NB4 (cell line): ENCODE measurements at regions not wholly inside any gene's neighbourhood (a gene's known extent, or its start where the extent isn't known, plus 50 kb on each side); places are given as distances from the start of the nearest gene placed in this dataset.

ENCODE experiments used
- POLR2A ChIP-seq: IDR thresholded peaks from 2 replicates; pipeline ENCODE4 v1.6.1; 2011; ENCODE audit warnings: mild to moderate bottlenecking; ENCODE audit not compliant: insufficient read length; ENCODE audit errors: extremely low read depth
- TF ChIP-seq, protein P1 (sequence below): IDR thresholded peaks from one replicate; pipeline ENCODE4 v1.5.1; 2012; ENCODE audit warnings: low read depth, low read length

DNA sequence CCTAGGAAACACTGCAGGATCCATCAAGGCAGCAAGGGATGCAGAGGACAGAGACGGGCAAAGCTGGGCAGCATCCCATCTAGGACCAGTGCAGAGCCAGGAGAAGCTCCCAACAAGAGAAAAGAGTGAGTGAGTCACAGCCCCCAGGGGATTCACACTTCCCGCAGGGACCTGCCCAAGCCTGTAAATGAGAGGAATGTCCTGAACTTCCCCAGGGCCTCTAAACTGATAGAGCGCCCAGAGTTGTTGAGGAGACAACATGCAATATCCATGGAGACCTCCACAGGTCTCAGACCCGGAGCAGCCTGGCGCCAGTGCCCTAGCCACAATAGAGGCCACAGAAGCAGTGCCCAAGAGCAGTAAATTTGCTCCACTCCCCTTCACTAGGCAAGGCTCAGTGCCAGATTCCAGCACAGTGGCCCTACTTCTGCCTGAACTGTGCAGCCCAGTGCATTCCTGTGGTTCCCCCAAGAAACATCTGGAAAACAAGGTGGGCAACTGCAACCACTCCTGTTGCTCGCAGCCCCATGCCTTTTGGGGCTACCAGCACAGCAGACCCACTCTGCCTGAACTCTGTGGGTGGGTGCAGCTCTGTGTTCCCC, 567.5 kb downstream of the POM121L12 start:
- TF ChIP-seq, protein P1, sequence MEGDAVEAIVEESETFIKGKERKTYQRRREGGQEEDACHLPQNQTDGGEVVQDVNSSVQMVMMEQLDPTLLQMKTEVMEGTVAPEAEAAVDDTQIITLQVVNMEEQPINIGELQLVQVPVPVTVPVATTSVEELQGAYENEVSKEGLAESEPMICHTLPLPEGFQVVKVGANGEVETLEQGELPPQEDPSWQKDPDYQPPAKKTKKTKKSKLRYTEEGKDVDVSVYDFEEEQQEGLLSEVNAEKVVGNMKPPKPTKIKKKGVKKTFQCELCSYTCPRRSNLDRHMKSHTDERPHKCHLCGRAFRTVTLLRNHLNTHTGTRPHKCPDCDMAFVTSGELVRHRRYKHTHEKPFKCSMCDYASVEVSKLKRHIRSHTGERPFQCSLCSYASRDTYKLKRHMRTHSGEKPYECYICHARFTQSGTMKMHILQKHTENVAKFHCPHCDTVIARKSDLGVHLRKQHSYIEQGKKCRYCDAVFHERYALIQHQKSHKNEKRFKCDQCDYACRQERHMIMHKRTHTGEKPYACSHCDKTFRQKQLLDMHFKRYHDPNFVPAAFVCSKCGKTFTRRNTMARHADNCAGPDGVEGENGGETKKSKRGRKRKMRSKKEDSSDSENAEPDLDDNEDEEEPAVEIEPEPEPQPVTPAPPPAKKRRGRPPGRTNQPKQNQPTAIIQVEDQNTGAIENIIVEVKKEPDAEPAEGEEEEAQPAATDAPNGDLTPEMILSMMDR = no peak
- TF ChIP-seq POLR2A = no peak
